ENCODE measurements at regions not wholly inside any gene's neighbourhood (a gene's known extent, or its start where the extent isn't known, plus 50 kb on each side); places are given as distances from the start of the nearest gene placed in this dataset.

GRCh38 chr3:176442326-176442725 is 755.0 kb downstream of the TBL1XR1 start:
- Histone ChIP-seq H3K4me3 (no peak overlapping the region), H3K4me1 (no peaks in the 10 kb centered on the region), H3K9me3 (no peaks in the 10 kb centered on the region), H3K27me3 (no peaks in the 10 kb centered on the region), H3K36me3 (no peaks in the 10 kb centered on the region), H3K27ac (no peak overlapping the region)
- intact Hi-C loops (cut with DNase I; ENCODE audit: low total_unique reads): no loop called here
- in situ Hi-C loops (cut with MboI; ENCODE audit: low sequenced_read_pairs in 4 of 4): no loop called here
- ATAC-seq (no peak), DNase-seq (no peak)
- no peak for TF ChIP-seq POLR2A (IDR thresholded peaks at IDR 0.05)
- TF ChIP-seq CTCF (IDR thresholded peaks at IDR 0.05 in 4 of 5, conservative IDR thresholded peaks at IDR 0.05 in 1 of 5): no peak

GRCh38 chr3:176439729-176440128 is 757.6 kb downstream of the TBL1XR1 start:
- H3K36me3 ChIP-seq: no peaks in the 10 kb centered on the region

GRCh38 chr3:176431991-176432390 is 765.3 kb downstream of the TBL1XR1 start:
- Histone ChIP-seq H3K4me3 (no peak overlapping the region), H3K27ac (no peak overlapping the region), H3K9me3 (no peaks in the 10 kb centered on the region), H3K36me3 (no peaks in the 10 kb centered on the region), H3K4me1 (no peaks in the 10 kb centered on the region), H3K27me3 (no peaks in the 10 kb centered on the region)
- no peak for TF ChIP-seq CTCF (IDR thresholded peaks at IDR 0.05 in 4 of 5, conservative IDR thresholded peaks at IDR 0.05 in 1 of 5)
- no peak for TF ChIP-seq POLR2A (IDR thresholded peaks at IDR 0.05)
- in situ Hi-C loops (cut with MboI; ENCODE audit: low sequenced_read_pairs in 4 of 4) (no loop called here), intact Hi-C loops (cut with DNase I; ENCODE audit: low total_unique reads) (no loop called here)
- ATAC-seq (no peak), DNase-seq (no peak)

More at GRCh38 chr3:176439729-176440128, 757.6 kb downstream of the TBL1XR1 start:
- H3K27me3 ChIP-seq: no peaks in the 10 kb centered on the region
- no peak for ATAC-seq
- no peak overlapping the region for H3K27ac ChIP-seq
- no peaks in the 10 kb centered on the region for H3K4me1 ChIP-seq
- intact Hi-C loops (cut with DNase I; ENCODE audit: low total_unique reads) (loop anchor here (5.0 kb wide), 1 partner anchor 1948 kb away; no protein-coding TSS in a partner anchor), in situ Hi-C loops (cut with MboI; ENCODE audit: low sequenced_read_pairs in 4 of 4) (no loop called here)
- no peaks in the 10 kb centered on the region for H3K9me3 ChIP-seq
- no peak for DNase-seq
- no peak overlapping the region for H3K4me3 ChIP-seq
- TF ChIP-seq CTCF (IDR thresholded peaks at IDR 0.05 in 4 of 5, conservative IDR thresholded peaks at IDR 0.05 in 1 of 5) (no peak), POLR2A (IDR thresholded peaks at IDR 0.05) (no peak)

GRCh38 chr3:176431038-176431418 is 766.3 kb downstream of the TBL1XR1 start:
- ATAC-seq (no peak), DNase-seq (no peak)
- Histone ChIP-seq H3K4me3 (no peak overlapping the region), H3K27ac (no peak overlapping the region), H3K27me3 (no peaks in the 10 kb centered on the region), H3K36me3 (no peaks in the 10 kb centered on the region), H3K4me1 (no peaks in the 10 kb centered on the region), H3K9me3 (no peaks in the 10 kb centered on the region)
- no peak for TF ChIP-seq CTCF (IDR thresholded peaks at IDR 0.05 in 4 of 5, conservative IDR thresholded peaks at IDR 0.05 in 1 of 5)
- TF ChIP-seq POLR2A (IDR thresholded peaks at IDR 0.05): no peak
- in situ Hi-C loops (cut with MboI; ENCODE audit: low sequenced_read_pairs in 4 of 4) (no loop called here), intact Hi-C loops (cut with DNase I; ENCODE audit: low total_unique reads) (no loop called here)

Data from gastrocnemius medialis (tissue), 4 donors.